GM19438 (cell line): ENCODE measurements at regions not wholly inside any gene's neighbourhood (a gene's known extent, or its start where the extent isn't known, plus 50 kb on each side); places are given as distances from the start of the nearest gene placed in this dataset.
"Not testable (repeated sequence)": the region's sequence is repeated elsewhere in the genome, so short reads cannot be mapped to it uniquely, and the experiment has no call there.

Source experiments
- ATAC-seq: cut with Tn5 transposase; IDR thresholded peaks from one replicate; pipeline ENCODE4 v1.9.1; 2021; ENCODE audit warnings: low read depth; ENCODE audit not compliant: unreplicated experiment

DNA sequence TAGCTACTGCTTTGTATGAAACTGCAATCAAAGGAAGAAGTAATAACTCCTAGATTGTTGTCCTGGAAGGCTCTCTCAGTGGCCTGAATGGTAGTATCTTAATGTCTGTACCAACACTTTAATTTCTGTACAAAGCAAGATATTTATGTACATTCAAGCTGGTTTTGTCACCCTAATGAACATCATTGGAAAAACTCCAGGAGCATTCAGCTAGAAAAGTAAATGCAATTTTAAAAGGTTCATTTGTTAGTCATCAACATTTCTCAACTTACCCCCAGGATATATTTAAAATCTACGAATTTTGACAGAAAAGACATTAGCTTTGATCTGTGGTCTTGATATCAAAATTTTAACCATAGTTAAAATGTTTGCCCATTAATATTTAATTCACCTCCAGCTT lies 80.0 kb upstream of the FGF13 start:
- ATAC-seq = no peak

DNA sequence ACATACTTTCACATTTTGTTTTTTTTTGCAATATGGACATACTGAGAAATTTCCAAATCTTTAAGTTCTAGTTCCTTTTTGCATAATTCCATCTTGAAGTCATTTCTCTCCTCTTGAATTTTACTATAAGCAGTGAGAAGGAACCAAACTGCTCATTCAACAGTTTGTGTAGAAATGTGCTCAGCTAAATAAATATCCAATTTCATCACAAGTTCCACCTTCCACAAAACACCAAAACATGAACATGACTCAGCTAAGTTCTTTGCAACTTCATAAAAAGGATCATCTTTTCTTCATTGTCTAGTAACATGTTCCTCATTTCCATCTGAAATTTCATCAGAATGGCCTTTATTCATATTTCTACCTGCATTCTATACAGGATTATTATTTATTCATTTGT lies 77.3 kb upstream of the FGF13 start:
- ATAC-seq = no peak

DNA sequence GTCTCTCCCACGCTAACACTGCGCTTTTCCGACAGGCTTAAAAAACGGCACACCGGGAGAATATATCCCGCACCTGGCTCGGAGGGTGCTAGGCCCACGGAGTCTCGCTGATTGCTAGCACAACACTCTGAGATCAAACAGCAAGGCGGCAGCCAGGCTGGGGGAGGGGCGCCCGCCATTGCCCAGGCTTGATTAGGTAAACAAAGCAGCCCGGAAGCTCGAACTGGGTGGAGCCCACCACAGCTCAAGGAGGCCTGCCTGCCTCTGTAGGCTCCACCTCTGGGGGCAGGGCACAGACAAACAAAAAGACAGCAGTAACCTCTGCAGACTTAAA lies 67.0 kb upstream of the FGF13 start:
- ATAC-seq = not testable (repeated sequence)

DNA sequence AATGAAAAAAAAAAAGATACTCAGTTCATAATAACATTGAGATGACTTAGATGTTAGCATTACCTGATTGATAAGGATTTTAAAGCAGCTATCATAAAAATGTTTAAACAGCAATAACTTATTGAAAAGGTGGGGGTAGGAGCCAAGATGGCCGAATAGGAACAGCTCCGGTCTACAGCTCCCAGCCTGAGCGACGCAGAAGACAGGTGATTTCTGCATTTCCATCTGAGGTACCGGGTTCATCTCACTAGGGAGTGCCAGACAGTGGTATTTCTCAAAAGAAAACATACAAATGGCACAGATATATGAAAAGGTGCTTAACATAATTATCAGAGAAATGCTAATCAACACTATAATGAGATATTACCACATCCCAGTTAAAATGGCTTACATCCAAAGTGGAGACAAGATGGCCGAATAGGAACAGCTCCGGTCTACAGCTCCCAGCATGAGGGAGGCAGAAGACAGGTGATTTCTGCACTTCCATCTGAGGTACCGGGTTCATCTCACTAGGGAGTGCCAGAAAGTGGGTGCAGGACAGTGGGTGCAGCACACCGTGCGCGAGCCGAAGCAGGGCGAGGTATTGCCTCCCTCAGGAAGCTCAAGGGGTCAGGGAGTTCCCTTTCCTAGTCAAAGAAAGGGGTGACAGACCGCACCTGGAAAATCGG lies 66.5 kb upstream of the FGF13 start:
- not testable (repeated sequence) for ATAC-seq

DNA sequence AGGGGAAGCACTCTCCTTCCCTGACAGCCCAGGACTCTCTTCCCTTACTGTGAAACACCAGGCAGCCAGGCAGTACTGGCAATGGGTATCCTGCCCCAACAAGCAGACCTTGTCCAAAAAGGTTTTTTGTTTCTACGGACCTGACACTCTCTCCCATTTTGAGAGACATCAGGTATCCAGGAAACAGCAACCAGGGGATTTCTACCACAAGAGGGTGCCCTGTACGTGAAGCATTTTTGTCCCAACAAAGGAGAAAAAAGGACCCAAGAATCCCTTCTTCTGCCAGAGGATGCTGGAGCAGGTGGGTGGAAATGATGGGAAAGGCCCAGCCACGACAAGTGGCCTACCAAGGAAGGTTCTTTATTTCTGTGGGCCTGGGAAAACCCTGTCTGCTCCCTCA lies 65.7 kb upstream of the FGF13 start:
- ATAC-seq = no peak

DNA sequence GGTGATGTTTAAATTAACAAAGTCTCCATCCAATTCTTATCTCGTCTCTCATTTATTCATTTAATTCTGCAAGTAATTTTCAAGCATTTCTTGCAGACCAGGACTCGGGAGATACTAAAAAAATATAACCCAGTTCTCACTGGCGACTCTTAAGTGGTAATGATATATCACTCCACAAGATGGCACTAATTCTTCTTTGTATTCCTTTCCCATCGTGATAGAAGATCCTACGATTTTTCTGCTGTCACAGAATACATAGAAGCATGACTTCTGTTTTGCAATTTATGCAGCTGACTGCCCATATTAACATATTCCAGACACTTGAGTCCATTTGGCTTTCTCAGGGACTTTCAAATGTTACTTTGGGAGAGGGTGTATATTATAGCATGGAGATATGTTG lies 64.0 kb upstream of the FGF13 start:
- ATAC-seq = no peak

DNA sequence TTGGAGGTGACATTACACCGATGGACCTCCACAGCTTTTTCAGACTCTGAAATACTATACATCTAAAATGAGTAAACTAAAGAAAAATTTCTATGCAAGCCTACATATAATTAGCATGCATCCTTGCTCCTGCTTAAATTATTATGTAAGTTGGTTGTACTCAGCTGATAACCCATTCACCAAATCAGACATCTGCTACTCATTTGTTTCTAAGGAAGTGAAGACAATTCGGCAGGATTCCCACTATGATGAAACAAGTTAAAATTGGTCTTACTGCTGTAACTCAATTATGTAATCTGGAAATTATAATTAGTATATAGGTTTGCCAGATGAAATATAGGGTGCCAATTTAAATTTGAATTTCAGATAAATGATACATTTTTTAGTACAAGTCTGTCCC lies 59.5 kb upstream of the FGF13 start:
- no peak for ATAC-seq

DNA sequence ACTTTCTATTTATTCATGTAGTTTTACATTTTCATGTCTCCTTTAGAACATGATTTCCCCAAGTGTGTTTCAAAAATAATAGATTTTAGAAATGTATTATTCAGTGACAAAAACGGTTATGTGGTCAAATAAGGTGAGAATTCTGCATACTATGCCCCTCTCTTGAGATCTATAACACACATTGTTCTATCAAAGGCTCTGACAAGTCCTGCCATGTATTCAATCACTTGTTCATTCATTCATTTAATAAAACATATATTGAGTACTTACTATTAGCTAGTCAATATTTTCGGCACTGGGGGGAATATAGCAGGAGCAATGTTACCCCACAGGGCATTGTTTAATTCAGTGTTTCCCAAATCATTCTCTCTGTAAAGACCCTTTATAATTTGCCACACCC lies 58.4 kb upstream of the FGF13 start:
- no peak for ATAC-seq

DNA sequence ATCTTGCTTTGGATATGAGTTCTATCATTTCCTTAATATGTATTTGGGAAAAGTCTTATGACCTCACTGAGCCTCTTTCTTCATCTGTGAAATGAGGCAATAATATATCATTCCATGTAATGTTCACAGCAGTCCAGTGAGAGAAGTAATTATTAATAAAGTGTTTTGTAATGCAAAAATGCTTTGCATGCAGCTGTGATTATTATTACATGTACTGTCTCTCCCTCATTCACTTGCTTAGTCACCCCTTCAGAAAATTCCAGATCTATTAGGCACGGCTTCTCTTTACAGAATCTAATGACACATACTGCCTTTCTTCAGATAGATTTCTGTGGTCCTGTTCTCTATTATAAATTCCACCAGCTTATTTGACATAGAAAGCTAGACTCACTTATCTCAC lies 53.5 kb upstream of the FGF13 start:
- no peak for ATAC-seq

DNA sequence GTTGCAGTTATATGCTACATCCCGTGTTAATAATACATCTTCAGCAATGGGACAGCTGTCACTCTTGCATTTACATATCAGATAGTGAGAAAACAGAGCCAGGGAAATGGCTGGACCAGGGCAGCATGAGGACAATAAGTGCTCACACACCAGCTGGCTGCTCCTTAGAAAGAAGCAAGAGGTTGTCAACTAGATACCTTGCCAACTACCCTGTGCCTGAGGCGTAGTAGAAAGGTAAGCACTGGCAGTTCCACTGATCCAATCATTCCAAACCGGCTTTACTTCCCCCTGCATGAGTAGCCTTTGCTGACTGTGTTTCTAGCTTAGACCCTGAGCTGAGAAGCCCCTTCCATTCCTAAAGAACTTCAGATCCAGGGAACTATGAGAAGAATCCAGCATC lies 52.2 kb upstream of the FGF13 start:
- ATAC-seq = no peak

DNA sequence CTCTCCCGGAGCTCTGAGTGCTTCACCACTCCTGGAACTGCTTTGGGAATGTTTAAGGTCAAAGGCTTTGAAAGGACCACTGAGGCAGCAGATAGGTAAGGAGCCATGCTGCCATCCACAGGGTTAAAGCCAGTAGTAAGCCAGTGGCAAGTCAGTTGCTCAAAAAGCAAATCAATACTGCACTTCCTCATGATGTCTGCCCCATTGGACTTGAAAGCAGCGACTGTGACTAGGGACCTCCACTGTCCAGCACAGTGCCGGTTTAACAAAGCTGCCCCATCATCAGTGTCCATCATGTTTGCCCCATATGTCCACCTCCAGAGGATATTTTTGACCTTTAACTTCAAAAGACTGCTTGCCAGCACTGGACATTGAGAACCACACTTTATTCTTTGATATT lies 49.9 kb upstream of the FGF13 start:
- ATAC-seq = no peak
